ENCODE measurements at regions not wholly inside any gene's neighbourhood (a gene's known extent, or its start where the extent isn't known, plus 50 kb on each side); places are given as distances from the start of the nearest gene placed in this dataset.

GRCh38 chr5:57725658-57726504 is 243.3 kb upstream of the ACTBL2 start:
- TF ChIP-seq, protein P1, sequence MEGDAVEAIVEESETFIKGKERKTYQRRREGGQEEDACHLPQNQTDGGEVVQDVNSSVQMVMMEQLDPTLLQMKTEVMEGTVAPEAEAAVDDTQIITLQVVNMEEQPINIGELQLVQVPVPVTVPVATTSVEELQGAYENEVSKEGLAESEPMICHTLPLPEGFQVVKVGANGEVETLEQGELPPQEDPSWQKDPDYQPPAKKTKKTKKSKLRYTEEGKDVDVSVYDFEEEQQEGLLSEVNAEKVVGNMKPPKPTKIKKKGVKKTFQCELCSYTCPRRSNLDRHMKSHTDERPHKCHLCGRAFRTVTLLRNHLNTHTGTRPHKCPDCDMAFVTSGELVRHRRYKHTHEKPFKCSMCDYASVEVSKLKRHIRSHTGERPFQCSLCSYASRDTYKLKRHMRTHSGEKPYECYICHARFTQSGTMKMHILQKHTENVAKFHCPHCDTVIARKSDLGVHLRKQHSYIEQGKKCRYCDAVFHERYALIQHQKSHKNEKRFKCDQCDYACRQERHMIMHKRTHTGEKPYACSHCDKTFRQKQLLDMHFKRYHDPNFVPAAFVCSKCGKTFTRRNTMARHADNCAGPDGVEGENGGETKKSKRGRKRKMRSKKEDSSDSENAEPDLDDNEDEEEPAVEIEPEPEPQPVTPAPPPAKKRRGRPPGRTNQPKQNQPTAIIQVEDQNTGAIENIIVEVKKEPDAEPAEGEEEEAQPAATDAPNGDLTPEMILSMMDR (IDR thresholded peaks at IDR 0.05): no peak
- TF ChIP-seq EZH2 (IDR thresholded peaks at IDR 0.05; ENCODE audit: borderline replicate concordance, insufficient read depth, low read depth, low read length, poor library complexity, severe bottlenecking): no peak
